GM18520 (cell line): ENCODE measurements at regions not wholly inside any gene's neighbourhood (a gene's known extent, or its start where the extent isn't known, plus 50 kb on each side); places are given as distances from the start of the nearest gene placed in this dataset.
"Not testable (repeated sequence)": the region's sequence is repeated elsewhere in the genome, so short reads cannot be mapped to it uniquely, and the experiment has no call there.

ENCODE experiments used
- ATAC-seq: cut with Tn5 transposase; IDR thresholded peaks from one replicate; pipeline ENCODE4 v1.9.1; 2021; ENCODE audit not compliant: unreplicated experiment

GRCh38 chr7:24049296-24049695 is 234.7 kb upstream of the NPY start:
- no peak for ATAC-seq

- ATAC-seq, result no peak
Measured at GRCh38 chr7:24050991-24051560, 232.9 kb upstream of the NPY start.

GRCh38 chr7:24051651-24052050 is 232.3 kb upstream of the NPY start:
- ATAC-seq, result no peak

- ATAC-seq, result no peak
Measured at GRCh38 chr7:24052572-24053260, 231.3 kb upstream of the NPY start.

- no peak for ATAC-seq
Measured at GRCh38 chr7:24054236-24054635, 229.8 kb upstream of the NPY start.

GRCh38 chr7:24057243-24057642 is 226.7 kb upstream of the NPY start:
- ATAC-seq, result no peak

- no peak for ATAC-seq
Measured at GRCh38 chr7:24058953-24059352, 225.0 kb upstream of the NPY start.

GRCh38 chr7:24059775-24060174 is 224.2 kb upstream of the NPY start:
- ATAC-seq, result no peak

- no peak for ATAC-seq
Measured at GRCh38 chr7:24063721-24064120, 220.3 kb upstream of the NPY start.

- no peak for ATAC-seq
Measured at GRCh38 chr7:24069751-24070150, 214.2 kb upstream of the NPY start.

- no peak for ATAC-seq
Measured at GRCh38 chr7:24073651-24074420, 210.2 kb upstream of the NPY start.

- ATAC-seq, result no peak
Measured at GRCh38 chr7:24075426-24075810, 208.6 kb upstream of the NPY start.

- ATAC-seq, result no peak
Measured at GRCh38 chr7:24082826-24083225, 201.2 kb upstream of the NPY start.

- no peak for ATAC-seq
Measured at GRCh38 chr7:24102988-24103387, 181.0 kb upstream of the NPY start.

- ATAC-seq, result no peak
Measured at GRCh38 chr7:24108906-24109376, 175.0 kb upstream of the NPY start.

- ATAC-seq, result no peak
Measured at GRCh38 chr7:24110056-24110455, 173.9 kb upstream of the NPY start.

GRCh38 chr7:24113506-24113905 is 170.5 kb upstream of the NPY start:
- no peak for ATAC-seq

- no peak for ATAC-seq
Measured at GRCh38 chr7:24115661-24116060, 168.3 kb upstream of the NPY start.

GRCh38 chr7:24117903-24118499 is 166.0 kb upstream of the NPY start:
- not testable (repeated sequence) for ATAC-seq

GRCh38 chr7:24119852-24120251 is 164.1 kb upstream of the NPY start:
- ATAC-seq, result no peak

GRCh38 chr7:24123076-24123475 is 160.9 kb upstream of the NPY start:
- ATAC-seq, result no peak

- no peak for ATAC-seq
Measured at GRCh38 chr7:24125765-24126164, 158.2 kb upstream of the NPY start.
